ENCODE measurements at regions not wholly inside any gene's neighbourhood (a gene's known extent, or its start where the extent isn't known, plus 50 kb on each side); places are given as distances from the start of the nearest gene placed in this dataset.
"Not testable (repeated sequence)": the region's sequence is repeated elsewhere in the genome, so short reads cannot be mapped to it uniquely, and the experiment has no call there.

GRCh38 chr13:91241221-91241933, 106.1 kb upstream of the MIR17HG start:
- DNase-seq, result no peak

- no peak for DNase-seq
These were observed 104.8 kb upstream of the MIR17HG start for GRCh38 chr13:91242652-91243051.

- DNase-seq, result no peak
These were observed 102.2 kb upstream of the MIR17HG start for GRCh38 chr13:91245288-91245687.

GRCh38 chr13:91247768-91248167, 99.7 kb upstream of the MIR17HG start:
- no peak for DNase-seq

DNA sequence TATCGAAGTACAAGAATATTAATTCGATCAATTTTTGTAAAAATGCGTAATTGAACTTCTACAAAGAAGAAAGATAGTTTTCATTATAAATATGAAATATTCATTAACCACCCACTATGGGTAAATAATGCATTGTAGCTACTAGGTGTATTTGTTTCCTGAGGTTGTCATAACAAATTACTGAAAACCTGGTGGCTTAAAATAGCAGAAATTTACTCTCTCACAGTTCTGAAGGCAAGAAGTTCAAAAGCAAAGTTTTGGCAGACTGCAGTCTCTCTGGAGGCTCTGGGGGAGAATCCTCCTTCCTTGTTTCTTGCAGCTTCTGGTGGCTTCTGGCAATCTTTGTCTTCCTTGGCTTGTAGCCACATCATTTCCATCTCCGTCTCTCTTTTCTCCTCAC, 99.2 kb upstream of the MIR17HG start:
- DNase-seq, result no peak

DNA sequence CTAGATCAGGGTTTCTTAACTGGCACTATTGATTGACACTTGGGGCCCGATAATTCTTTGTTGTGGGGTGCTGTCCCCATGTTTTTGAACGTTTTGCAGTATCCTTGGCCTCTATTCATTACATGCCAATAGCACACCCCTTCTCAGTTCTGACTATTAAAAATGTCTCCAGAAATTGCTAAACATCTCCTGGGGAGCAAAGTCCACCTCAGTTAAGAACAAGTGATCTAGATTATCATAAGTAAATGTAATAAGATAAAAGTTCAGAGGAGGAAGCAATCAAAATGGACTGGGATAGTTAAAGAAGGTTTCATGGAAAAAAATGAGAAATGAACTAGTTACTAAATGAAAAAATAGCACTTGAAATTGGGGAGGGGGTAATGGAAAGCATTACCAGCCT, 98.1 kb upstream of the MIR17HG start:
- DNase-seq, result no peak

GRCh38 chr13:91249861-91250260, 97.6 kb upstream of the MIR17HG start:
- DNase-seq, result no peak

DNA sequence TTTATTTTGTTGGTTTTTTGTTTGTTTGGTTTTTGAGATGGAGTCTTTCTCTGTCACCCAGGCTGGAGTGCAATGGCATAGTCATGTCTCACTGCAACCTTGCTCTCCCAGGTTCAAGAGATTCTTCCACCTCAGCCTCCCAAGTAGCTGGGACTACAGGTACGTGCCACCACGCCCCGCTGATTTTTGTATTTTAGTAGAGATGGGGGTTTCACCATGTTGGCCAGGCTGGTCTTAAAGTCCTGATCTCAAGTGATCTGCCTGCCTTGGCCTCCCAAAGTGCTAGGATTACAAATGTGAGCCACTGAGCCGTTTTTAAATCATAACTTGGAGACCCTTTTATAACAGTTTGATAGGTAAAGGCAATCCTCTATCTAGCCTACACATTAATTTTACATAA, 95.9 kb upstream of the MIR17HG start:
- not testable (repeated sequence) for DNase-seq

- no peak for DNase-seq
These were observed 83.0 kb upstream of the MIR17HG start for GRCh38 chr13:91264484-91264883.

DNA sequence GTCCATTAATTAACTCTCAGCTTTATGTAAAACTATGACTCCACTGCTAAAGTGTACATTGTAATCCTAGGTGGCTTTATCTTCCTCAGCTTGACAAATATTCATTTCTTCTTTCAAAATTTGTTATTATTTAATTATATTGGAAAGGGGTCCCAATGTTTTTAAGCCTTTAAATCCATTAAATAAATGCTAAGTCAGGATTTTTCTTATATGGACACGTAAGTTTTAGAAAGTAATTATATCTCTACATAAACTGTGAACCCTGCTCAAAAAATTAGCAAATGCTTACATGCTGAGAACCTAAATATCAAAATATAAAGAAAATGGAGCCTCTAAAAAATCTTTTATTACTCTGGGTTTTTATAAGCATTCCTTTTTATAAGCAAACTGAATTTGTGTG, 78.2 kb upstream of the MIR17HG start:
- no peak for DNase-seq

GRCh38 chr13:91270031-91270430, 77.5 kb upstream of the MIR17HG start:
- no peak for DNase-seq

DNA sequence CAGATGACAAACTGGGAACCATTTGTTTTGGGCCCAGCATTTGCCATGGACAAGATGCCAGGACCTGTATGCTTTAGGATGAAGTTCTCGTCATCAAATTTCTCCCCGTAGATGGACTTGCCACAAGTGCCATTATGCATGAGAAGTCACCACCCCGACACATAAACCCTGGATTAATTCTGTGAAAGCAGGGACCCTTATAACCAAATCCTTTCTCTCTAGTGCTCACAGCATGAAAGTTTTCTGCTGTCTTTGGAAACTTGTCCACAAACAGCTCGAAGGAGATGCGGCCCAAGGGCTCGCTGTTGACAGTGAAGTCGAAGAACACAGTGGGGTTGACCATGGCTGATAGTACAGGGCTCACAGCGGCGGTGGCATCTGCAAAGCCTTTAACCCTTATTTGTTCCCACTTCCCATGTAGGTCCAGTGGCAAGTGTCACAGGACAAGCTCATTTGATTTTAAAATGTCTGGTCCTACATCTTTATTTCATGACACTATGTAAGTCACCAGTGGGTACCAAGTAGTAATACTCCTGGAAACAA, 75.2 kb upstream of the MIR17HG start:
- DNase-seq, result no peak

GRCh38 chr13:91273675-91274074, 73.8 kb upstream of the MIR17HG start:
- no peak for DNase-seq

DNA sequence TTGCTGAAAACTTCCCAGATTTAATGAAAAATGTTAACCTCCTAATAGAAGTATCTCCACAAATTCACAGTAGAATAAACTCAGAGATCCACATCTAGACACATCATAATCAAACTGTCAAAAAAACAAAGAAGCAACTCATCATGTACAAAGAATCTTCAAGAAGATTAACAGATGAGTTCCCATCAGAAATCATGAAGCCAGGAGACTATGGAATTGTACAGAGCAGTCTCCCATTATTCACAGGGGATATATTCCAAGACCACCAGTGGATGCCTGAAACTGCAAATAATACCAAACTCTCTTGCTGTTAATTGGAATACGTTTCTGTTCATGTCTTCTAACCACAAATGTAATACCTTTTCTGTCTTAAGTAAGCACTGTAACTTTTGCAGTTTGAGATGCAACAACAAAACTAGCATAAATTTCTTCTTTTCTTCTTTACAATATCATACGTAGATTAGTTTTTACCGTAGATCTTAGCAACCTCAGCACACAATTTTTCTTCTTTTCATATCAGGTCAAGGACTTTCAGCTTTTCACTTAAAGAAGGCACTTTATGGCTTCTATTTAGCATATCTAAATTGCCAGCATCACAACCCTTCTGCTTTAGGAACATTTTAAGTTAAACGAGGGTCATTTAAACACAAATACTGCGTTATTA, 70.3 kb upstream of the MIR17HG start:
- DNase-seq, result no peak

- no peak for DNase-seq
These were observed 69.2 kb upstream of the MIR17HG start for GRCh38 chr13:91278291-91278690.

DNA sequence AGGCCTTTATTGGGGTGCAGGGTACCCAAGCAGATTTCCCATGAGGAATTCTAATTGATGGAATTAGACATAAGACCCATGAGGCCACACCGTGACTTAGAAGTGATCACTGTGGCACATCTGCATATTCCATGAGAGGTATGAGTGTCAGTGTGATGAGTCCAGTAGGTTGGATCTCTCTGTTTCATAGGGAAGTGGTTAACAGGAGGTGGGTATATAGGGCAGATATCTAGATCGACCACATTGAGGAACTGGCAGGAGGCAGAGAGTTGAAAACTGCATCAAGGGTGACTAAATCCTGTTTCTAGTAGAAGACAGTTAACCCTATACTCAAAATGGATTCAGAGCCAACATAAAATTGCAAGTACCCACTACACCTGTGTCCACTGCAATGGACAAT, 68.6 kb upstream of the MIR17HG start:
- no peak for DNase-seq

DNA sequence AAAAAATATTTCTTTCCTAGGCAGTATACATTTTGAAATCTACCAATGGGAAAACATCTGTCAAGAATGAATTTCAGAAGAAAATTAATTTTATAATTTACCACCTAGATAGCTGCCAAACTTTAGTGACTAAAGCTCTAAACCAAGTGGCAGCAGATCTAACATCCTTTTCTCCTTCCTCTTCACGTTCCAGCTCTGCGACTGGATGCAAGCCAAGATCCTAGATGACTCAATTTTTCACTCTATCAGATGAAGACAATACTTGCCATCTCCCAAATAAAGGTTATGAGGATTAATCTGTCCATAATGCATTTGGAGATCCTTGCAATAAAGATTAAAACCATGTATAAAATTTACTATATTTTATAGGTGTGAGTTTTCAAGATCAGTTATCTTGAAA, 66.7 kb upstream of the MIR17HG start:
- no peak for DNase-seq

- DNase-seq, result no peak
These were observed 63.2 kb upstream of the MIR17HG start for GRCh38 chr13:91284335-91284734.

DNA sequence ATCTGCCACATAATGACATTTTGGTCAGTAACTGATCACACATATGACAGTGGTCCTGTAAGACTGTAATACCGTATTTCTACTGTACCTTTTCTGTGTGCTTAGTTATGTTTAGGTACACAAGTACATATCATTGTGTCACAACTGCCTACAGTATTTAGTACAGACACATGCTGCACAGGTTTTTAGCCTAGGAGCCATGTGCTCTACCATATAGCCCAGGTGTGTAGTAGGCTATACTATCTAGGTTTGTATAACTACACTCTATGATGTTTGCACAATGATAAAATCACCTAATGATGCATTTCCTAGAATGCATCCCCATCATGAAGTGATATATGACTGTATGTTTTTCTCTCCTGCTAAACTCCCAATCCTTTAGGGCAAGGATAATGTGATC, 61.2 kb upstream of the MIR17HG start:
- no peak for DNase-seq

DNA sequence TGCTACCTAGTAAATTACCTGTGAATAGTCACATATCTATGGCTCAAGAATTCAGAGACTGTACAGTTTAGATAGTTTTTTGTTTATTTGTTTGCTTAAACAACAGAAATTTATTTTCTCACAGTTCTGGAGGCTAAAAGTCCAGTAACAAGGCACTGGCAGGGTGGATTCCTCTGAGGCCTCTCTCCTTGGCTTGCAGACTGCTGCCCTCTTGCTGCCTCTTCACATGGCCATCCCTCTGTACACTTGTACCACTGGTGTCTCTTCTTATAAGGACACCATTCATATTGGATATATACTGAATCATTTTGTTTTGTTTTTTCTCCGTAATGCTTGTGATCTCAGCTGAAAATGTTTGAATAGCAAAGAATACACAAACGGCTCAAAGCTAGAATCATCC, 56.4 kb upstream of the MIR17HG start:
- no peak for DNase-seq

- DNase-seq, result peak; percentile 36
These were observed 54.8 kb upstream of the MIR17HG start for GRCh38 chr13:91292630-91293221.

DNA sequence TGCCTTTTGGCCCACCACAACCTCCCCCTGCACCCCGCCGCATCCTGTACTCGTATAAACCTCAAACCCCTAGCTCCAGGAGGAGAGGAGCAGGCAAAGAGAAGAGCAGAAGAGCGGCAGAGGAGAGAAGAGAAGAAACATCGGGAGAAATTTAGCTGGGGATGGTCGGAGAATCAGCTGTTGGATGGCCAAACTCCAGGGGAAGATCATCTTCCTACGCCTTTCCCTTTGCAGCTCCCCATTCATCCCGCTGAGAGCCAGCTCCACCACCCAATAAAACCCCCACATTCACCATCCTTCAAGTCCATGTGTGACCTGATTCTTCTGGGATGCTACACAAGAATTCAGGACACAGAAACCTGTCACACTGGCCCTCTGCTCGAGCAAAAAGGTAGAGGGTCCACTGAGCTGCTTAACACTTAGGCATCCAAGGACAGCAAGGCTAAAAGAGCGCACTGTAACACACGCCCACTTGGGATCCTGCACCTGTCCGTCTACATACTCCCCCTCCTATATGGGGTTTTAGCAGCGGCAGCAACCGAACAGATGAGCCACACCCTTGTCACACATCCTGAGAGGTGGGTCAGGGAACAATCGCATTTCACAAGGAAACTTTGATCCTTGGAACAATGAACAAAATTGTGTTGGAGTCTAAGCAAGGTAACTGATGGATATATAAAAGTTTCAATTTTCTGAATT, 51.6 kb upstream of the MIR17HG start:
- no peak for DNase-seq

DNA sequence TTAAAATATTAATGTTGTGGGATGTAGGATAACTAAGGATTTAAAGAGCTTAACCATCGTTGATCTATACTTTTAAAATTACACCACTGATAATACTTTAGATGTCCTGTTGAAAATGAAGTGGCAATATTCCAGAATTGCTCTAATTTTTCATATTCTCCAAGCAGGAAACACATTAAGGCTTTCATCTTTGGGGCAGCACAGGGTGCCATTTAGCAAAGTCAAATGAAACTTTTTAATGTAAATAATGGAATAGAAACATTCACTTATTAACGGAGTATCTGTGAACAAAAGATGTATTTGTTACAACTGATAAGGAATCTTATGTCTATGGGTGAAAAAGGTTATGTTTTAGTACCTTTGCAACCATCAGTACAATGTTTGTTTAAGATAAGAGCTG, 50.0 kb upstream of the MIR17HG start:
- DNase-seq, result no peak

Measured in COR-L47 (cell line).